HG03103 (cell line): ENCODE measurements at regions not wholly inside any gene's neighbourhood (a gene's known extent, or its start where the extent isn't known, plus 50 kb on each side); places are given as distances from the start of the nearest gene placed in this dataset.

Experiments
- ATAC-seq: cut with Tn5 transposase; IDR thresholded peaks from one replicate; pipeline ENCODE4 v1.9.1; 2021; ENCODE audit warnings: low read depth; ENCODE audit not compliant: unreplicated experiment

DNA sequence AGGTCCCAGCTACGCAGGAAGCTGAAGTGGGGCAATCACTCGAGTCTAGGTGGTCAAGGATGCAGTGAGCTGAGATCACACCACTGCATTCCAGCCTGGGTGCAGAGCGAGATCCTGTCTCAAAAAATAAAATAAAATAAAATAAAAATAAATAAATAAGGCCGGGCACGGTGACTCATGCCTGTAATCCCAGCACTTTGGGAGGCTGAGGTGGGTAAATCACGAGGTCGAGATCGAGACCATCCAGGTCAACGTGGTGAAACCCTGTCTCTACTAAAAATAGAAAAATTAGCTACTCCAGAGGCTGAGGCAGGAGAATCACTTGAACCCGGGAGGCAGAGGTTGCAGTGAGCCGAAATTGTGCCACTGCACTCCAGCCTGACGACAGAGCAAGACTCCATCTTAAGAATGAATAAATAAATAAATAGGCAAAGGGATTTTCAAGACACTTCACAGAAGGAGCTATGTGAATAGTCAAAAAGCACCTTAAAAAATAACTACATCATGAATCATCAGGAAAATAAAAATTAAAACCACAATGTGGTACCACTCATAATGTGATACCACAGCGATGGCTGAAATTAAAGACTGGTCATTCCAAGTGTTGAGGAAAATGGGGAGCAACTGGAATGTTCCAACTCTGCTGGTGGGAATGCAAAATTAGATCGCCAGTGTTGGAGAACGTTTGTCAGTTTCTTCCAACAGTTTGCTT is 92.9 kb upstream of the TBX3 start:
- no peak for ATAC-seq

DNA sequence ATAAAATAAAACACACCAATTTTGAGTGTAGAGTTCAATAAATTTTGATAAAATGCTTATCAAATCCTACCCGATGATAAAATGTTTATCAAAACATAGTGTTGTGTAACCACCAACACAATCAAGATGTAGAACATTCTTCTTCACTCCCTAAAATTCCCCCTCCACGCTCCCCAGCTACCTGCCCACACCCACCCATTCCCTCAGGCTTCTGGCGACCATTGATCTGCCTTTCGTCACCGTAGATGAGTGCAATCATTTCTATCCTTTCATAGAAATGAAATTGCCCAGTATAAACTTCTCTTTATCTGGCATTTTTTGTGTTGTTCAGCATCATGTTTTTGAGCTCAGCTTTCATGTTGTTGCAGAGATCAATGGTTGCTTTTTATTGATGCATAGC is 90.7 kb upstream of the TBX3 start:
- no peak for ATAC-seq

DNA sequence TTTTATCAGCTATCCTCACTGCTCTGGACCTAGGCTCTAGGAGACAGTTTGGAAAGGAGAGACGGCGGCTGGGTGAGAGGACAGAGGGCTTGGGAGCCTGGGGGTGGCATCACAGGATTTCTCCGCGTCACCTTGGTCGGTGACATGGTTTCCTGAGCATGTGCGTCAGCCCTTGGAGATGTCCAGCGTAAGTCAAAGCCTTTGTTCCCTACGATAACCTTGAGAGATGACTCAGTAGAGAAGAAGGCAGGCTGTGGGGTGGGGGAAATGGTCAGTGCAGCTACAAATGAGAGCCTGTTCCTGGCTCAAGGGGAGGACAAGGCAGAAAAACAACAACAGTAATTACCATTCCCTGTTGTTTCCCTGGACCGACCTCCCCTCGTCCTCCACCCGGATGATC is 90.2 kb upstream of the TBX3 start:
- no peak for ATAC-seq

GRCh38 chr12:114770323-114770722 is 86.3 kb upstream of the TBX3 start:
- no peak for ATAC-seq

- no peak for ATAC-seq
Measured at GRCh38 chr12:114769634-114770033, 85.7 kb upstream of the TBX3 start.

DNA sequence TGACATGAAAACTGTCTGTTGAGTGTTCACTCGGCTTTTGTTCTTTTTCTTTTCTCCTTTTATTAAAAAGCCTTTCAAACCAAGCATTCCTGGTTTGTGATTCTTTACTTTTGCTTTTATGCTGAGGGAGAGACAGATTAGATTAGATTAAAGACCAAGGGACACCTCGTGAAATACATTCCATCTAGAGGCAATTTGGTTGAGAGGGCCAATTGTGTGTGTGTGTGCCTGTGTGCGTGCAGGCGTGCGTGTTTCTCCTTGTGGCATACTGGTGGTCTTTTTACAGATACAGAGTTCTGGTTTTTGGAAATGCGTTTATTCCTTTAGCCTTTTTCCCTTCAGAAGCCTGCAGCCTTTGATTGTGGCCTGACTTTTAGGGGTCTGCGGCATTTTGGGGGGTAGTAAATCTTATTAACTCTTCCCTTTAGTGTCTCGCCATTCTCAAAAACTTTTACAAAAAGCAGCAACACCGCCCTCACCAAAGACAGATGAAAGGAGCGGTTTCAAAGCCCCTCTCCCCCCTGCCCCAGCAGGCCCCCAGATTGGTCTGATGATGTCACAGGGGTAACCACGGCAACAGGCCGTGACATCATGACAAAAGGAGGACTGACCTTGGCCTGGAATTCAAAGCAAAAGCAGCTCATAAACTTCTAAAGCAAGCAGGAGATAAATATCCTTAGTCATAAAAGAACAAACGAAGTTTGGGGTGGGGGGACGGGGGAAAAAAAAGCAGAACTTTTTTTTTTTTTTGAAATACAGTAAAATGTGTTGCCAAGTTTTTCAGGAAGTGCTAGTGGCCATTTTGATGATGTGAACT is 84.1 kb upstream of the TBX3 start:
- no peak for ATAC-seq

DNA sequence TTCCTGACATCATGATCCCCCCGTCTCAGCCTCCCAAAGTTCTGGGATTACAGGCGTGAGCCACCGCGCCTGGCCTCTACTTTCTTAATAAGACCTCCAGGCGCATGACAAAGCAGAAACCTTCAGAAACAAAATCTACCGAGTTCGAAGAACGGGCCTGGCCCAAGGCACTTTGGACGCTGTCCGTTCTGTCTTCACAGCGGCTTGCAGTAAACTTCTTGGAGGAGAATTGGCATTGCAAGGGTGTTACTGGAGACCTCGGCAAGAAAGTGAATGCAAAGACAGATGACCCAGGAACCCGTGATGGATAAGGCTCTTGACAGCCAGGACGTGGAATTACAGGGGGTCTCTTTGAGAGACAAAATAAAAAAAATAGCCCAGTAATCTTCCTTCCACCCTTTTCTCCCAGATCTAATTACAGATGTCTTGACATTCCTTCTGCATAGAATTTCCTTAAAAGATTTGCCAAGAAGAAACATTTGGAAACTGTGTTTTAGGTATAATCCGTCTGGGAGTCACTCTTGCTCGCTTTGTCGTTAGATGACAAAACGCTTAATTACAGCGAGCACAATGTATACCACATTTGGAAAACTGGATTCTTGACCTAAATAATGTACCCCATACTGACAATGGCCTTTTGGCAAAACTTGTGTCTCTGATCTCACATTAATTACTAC is 83.2 kb upstream of the TBX3 start:
- no peak for ATAC-seq

DNA sequence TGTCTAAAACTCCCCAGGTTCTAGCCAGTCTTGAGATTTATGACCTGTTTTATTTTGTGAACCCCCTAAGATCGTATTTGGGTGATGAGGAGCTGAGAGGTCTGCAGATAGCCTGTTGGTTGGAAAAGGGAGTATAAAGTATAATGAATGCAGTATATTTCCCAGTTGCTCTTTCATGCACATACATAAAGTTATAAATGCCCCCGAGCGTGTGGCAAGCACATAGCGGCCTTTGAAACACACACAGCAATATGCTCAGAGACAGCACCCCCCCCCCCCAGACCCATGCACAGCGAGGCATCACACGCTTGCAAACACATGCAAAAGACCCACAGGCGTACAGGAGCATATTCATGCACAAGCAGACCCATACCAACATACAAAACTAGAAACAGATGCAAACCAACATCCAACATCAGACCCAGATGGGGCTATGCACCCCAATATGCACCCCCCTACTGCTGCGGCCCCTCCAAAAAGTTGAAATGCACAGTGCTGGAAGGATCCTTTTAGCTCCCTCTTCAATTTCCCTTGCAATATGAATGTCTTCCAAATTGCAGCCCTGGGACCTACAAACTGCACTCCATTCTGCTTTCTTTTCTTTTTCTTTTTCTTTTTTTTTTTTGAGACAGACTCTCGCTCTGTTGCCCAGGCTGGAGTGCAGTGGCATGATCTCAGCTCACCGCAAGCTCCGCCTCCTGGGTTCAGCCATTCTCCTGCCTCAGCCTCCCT is 82.2 kb upstream of the TBX3 start:
- no peak for ATAC-seq

- ATAC-seq, result no peak
Measured at GRCh38 chr12:114764510-114764909, 80.5 kb upstream of the TBX3 start.

GRCh38 chr12:114762490-114763110 is 78.6 kb upstream of the TBX3 start:
- no peak for ATAC-seq

GRCh38 chr12:114760151-114760877 is 76.3 kb upstream of the TBX3 start:
- ATAC-seq, result no peak

- ATAC-seq, result no peak
Measured at GRCh38 chr12:114759635-114760034, 75.7 kb upstream of the TBX3 start.

- ATAC-seq, result no peak
Measured at GRCh38 chr12:114757684-114758325, 73.8 kb upstream of the TBX3 start.

- ATAC-seq, result no peak
Measured at GRCh38 chr12:114752217-114752616, 68.2 kb upstream of the TBX3 start.

DNA sequence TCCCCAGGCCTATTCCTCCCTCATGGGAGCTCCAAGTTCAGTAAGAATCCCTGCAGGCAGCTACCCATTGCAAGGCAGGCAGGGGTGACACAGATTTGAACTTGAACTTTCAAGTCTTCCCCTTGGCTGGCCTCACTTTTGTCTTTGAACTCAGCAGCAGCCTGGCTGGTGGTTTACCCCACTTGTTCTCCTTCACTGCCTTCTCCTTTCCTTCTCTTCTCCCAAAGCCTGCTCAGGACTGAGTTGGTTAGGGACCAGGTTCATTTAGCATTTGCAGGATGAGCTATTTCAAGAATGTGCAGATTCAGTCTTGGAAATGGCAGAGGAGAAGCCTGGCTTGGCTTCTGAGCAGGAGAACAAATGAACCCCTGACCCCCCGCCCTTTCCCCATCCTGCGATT is 67.7 kb upstream of the TBX3 start:
- ATAC-seq, result no peak

GRCh38 chr12:114750917-114751316 is 66.9 kb upstream of the TBX3 start:
- no peak for ATAC-seq

DNA sequence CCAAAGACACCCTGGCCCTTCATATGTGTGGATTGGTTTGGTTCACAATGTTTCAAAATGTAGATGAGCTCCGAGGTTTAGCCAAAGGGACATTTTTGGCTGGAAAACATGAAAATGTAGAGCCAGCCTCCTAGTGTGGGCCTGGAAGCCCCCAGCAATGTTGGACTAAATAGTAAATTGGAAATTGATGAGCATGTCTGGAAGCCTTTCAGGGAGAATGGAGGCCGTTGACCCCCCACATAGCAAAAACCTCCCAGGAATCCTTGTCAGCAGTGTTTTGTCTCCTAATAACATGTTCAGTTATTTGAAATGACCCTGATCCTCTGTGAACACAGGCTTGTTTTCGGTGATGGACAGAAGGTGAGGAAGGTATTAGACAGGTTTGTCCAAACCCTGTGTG is 65.1 kb upstream of the TBX3 start:
- ATAC-seq, result no peak

GRCh38 chr12:114747012-114747858 is 63.3 kb upstream of the TBX3 start:
- no peak for ATAC-seq
